SK-N-SH (cell line): ENCODE measurements at regions not wholly inside any gene's neighbourhood (a gene's known extent, or its start where the extent isn't known, plus 50 kb on each side); places are given as distances from the start of the nearest gene placed in this dataset.

Experiments
- FOSL2 ChIP-seq: IDR thresholded peaks from 2 replicates; pipeline ENCODE4 v1.4.0; 2012; ENCODE audit warnings: low read depth, mild to moderate bottlenecking, moderate library complexity, borderline replicate concordance
- RCOR1 ChIP-seq: fragments of 150-350 bp; IDR thresholded peaks from 2 replicates; pipeline ENCODE4 v1.6.1; 2017; ENCODE audit warnings: antibody characterized with exemption, low read length
- SMC3 ChIP-seq: IDR thresholded peaks from 2 replicates; pipeline ENCODE4 v1.6.1; 2012; ENCODE audit warnings: low read depth, low read length, improper control_type of control experiment
- TCF12 ChIP-seq: IDR thresholded peaks from 2 replicates; pipeline ENCODE4 v1.4.0; 2012
- TF ChIP-seq, protein P1 (sequence below): IDR thresholded peaks from 2 replicates; pipeline ENCODE4 v1.4.0; 2012; ENCODE audit warnings: low read depth
- TF ChIP-seq, protein P2 (sequence below): IDR thresholded peaks from 2 replicates; pipeline ENCODE4; 2012
- TF ChIP-seq, protein P3 (sequence below): fragments of 200-600 bp; sonication (generic); IDR thresholded peaks from 2 replicates; pipeline ENCODE4 v1.6.1; 2017; ENCODE audit warnings: antibody characterized with exemption, mild to moderate bottlenecking, moderate library complexity
- TF ChIP-seq, protein P4 (sequence below): IDR thresholded peaks from 2 replicates; pipeline ENCODE4 v1.6.1; 2012; ENCODE audit warnings: mild to moderate bottlenecking, low read depth, low read length, moderate library complexity
- TF ChIP-seq, protein P5 (sequence below): fragments of 150-350 bp; IDR thresholded peaks from 2 replicates; pipeline ENCODE4 v1.6.1; 2017; ENCODE audit warnings: antibody characterized with exemption, low read length, low read depth, borderline replicate concordance

DNA sequence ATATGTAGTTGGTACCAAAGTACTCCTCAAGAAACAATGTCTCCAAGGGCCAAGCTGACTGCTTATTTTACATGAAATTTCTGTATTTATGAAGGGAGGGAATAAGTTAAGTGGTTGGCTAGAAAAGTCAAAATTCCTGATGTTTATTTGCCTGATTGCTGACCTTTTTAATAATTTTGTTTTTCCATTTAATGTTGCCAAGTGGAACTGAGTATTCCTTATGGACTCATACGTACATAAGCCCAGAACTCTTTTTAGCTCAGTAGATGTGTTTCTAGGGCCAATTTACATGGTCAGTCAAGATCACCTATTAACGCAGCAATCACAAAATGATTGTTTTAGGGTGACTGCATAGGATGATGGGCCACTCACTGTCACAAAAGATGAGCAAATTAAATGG lies 78.3 kb upstream of the FZD8 start:
- TF ChIP-seq SMC3 (no peak), TCF12 (no peak), FOSL2 (no peak), RCOR1 (no peak)
- TF ChIP-seq, protein P1, sequence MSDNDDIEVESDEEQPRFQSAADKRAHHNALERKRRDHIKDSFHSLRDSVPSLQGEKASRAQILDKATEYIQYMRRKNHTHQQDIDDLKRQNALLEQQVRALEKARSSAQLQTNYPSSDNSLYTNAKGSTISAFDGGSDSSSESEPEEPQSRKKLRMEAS = no peak
- TF ChIP-seq, protein P2, sequence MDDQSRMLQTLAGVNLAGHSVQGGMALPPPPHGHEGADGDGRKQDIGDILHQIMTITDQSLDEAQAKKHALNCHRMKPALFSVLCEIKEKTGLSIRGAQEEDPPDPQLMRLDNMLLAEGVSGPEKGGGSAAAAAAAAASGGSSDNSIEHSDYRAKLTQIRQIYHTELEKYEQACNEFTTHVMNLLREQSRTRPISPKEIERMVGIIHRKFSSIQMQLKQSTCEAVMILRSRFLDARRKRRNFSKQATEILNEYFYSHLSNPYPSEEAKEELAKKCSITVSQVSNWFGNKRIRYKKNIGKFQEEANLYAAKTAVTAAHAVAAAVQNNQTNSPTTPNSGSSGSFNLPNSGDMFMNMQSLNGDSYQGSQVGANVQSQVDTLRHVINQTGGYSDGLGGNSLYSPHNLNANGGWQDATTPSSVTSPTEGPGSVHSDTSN = no peak
- TF ChIP-seq, protein P3, sequence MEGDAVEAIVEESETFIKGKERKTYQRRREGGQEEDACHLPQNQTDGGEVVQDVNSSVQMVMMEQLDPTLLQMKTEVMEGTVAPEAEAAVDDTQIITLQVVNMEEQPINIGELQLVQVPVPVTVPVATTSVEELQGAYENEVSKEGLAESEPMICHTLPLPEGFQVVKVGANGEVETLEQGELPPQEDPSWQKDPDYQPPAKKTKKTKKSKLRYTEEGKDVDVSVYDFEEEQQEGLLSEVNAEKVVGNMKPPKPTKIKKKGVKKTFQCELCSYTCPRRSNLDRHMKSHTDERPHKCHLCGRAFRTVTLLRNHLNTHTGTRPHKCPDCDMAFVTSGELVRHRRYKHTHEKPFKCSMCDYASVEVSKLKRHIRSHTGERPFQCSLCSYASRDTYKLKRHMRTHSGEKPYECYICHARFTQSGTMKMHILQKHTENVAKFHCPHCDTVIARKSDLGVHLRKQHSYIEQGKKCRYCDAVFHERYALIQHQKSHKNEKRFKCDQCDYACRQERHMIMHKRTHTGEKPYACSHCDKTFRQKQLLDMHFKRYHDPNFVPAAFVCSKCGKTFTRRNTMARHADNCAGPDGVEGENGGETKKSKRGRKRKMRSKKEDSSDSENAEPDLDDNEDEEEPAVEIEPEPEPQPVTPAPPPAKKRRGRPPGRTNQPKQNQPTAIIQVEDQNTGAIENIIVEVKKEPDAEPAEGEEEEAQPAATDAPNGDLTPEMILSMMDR = no peak
- TF ChIP-seq, protein P4, sequence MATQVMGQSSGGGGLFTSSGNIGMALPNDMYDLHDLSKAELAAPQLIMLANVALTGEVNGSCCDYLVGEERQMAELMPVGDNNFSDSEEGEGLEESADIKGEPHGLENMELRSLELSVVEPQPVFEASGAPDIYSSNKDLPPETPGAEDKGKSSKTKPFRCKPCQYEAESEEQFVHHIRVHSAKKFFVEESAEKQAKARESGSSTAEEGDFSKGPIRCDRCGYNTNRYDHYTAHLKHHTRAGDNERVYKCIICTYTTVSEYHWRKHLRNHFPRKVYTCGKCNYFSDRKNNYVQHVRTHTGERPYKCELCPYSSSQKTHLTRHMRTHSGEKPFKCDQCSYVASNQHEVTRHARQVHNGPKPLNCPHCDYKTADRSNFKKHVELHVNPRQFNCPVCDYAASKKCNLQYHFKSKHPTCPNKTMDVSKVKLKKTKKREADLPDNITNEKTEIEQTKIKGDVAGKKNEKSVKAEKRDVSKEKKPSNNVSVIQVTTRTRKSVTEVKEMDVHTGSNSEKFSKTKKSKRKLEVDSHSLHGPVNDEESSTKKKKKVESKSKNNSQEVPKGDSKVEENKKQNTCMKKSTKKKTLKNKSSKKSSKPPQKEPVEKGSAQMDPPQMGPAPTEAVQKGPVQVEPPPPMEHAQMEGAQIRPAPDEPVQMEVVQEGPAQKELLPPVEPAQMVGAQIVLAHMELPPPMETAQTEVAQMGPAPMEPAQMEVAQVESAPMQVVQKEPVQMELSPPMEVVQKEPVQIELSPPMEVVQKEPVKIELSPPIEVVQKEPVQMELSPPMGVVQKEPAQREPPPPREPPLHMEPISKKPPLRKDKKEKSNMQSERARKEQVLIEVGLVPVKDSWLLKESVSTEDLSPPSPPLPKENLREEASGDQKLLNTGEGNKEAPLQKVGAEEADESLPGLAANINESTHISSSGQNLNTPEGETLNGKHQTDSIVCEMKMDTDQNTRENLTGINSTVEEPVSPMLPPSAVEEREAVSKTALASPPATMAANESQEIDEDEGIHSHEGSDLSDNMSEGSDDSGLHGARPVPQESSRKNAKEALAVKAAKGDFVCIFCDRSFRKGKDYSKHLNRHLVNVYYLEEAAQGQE = no peak
- TF ChIP-seq, protein P5, sequence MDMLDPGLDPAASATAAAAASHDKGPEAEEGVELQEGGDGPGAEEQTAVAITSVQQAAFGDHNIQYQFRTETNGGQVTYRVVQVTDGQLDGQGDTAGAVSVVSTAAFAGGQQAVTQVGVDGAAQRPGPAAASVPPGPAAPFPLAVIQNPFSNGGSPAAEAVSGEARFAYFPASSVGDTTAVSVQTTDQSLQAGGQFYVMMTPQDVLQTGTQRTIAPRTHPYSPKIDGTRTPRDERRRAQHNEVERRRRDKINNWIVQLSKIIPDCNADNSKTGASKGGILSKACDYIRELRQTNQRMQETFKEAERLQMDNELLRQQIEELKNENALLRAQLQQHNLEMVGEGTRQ = no peak
